SJCRH30 (cell line): ENCODE measurements at regions not wholly inside any gene's neighbourhood (a gene's known extent, or its start where the extent isn't known, plus 50 kb on each side); places are given as distances from the start of the nearest gene placed in this dataset.
A peak's percentile ranks its signal among the peaks of the same experiment; 100 is the strongest.
"Not testable (repeated sequence)": the region's sequence is repeated elsewhere in the genome, so short reads cannot be mapped to it uniquely, and the experiment has no call there.

Experiments used
- DNase-seq, 2 experiments: peaks; one replicate each; pipeline ENCODE4 v3.0.0-alpha.2; 2015 to 2020
- H3K27ac ChIP-seq: fragments of 250-450 bp; sonication (Bioruptor Pico); 2 replicates; pipeline ENCODE4 v1.5.1; 2020; ENCODE audit warnings: mild to moderate bottlenecking, moderate library complexity
- H3K27me3 ChIP-seq: fragments of 250-450 bp; sonication (Bioruptor Pico); 2 replicates; pipeline ENCODE4 v1.5.1; 2020; ENCODE audit warnings: mild to moderate bottlenecking, moderate library complexity
- H3K36me3 ChIP-seq: fragments of 250-450 bp; sonication (Bioruptor Pico); 2 replicates; pipeline ENCODE4 v1.5.1; 2020; ENCODE audit warnings: mild to moderate bottlenecking, moderate library complexity
- H3K4me1 ChIP-seq: fragments of 250-450 bp; sonication (Bioruptor Pico); 2 replicates; pipeline ENCODE4 v1.5.1; 2020; ENCODE audit warnings: mild to moderate bottlenecking, moderate library complexity
- H3K4me3 ChIP-seq: fragments of 250-450 bp; sonication (Bioruptor Pico); 2 replicates; pipeline ENCODE4 v1.5.1; 2020; ENCODE audit warnings: mild to moderate bottlenecking, moderate library complexity
- H3K9me3 ChIP-seq: fragments of 250-450 bp; sonication (Bioruptor Pico); replicated peaks from 2 replicates; pipeline ENCODE4 v1.5.1; 2020; ENCODE audit warnings: mild to moderate bottlenecking, moderate library complexity

GRCh38 chr1:25171013-25171412 is 61.3 kb downstream of the SYF2 start:
- not testable (repeated sequence) for H3K27ac ChIP-seq, H3K36me3 ChIP-seq, H3K9me3 ChIP-seq, DNase-seq, H3K4me3 ChIP-seq
- H3K27me3 ChIP-seq = peaks cover 25% of the 10 kb centered on the region
- H3K4me1 ChIP-seq = peaks cover 12% of the 10 kb centered on the region; the same call in 1 of the 2 replicates

DNA sequence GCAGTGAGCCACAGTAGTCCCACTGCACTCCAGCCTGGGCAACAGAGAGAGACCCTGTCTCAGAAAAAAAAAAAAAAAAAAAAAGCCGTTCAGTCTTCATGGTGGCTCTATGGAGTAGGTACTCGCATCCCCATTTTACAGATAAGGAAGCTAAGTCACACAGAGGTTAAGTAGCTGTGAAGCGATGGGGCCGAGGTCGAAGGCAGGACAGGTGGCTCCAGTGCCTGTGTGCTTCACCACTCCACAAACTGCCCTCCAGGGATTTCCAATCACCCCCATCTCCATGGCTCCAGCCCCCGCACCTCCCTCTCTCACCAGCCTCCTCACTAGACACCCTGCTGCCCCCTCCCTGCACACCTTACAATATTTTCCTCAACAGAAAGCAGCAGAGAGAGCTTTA is 61.9 kb downstream of the SYF2 start:
- Histone ChIP-seq H3K27me3 (peaks cover 27% of the 10 kb centered on the region), H3K36me3 (no peaks in the 10 kb centered on the region), H3K9me3 (no peaks in the 10 kb centered on the region), H3K4me3 (no peak overlapping the region), H3K4me1 (peaks cover 12% of the 10 kb centered on the region; the same call in 1 of the 2 replicates), H3K27ac (no peak overlapping the region)
- DNase-seq = no peak

DNA sequence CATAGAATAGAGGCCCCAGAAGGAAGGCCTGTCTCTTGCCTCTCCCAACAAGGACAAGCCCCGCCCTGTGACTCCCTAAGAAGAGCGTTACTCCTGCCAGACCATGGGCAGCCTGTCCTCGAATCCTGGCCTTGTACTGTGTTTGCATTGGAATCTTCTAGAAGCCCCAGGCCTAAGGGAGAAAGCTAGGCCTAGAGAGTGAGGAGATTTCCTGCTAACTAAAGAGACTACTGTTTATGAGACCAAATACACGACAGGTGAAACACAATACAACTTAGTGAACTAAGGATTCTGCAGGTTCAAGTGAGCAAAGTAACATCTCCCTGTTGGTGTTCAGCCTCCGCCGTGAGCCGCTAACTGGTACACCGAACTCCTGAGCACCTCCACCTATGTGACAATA is 62.7 kb downstream of the SYF2 start:
- no peak for DNase-seq

DNA sequence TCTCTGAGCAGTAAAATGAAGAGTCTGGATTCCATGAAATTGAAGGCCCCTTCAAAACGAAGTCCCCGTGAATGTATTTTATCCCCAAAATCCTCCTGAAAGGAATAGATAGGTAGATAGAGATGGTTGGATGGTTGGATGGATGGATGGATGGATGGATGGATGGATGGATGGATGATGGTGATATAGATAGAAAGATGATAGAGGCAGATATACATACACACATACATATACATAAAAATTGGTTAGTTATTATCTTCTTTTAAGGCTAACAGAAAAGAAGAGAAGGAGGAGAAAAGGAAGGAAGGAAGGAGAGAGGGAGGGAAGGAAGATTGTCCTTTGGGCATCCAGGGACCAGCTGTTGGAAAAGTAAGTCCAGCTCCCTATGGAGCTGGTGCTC is 63.1 kb downstream of the SYF2 start:
- no peaks in the 10 kb centered on the region for H3K36me3 ChIP-seq
- H3K4me1 ChIP-seq = peaks cover 12% of the 10 kb centered on the region; the same call in 1 of the 2 replicates
- H3K9me3 ChIP-seq = no peaks in the 10 kb centered on the region
- peaks cover 27% of the 10 kb centered on the region for H3K27me3 ChIP-seq
- no peak for DNase-seq
- no peak overlapping the region for H3K4me3 ChIP-seq
- no peak overlapping the region for H3K27ac ChIP-seq

More for the DNA sequence above, 62.7 kb downstream of the SYF2 start:
- Histone ChIP-seq H3K9me3 (no peaks in the 10 kb centered on the region), H3K27me3 (peaks cover 27% of the 10 kb centered on the region), H3K27ac (no peak overlapping the region), H3K4me3 (no peak overlapping the region), H3K36me3 (no peaks in the 10 kb centered on the region), H3K4me1 (peaks cover 12% of the 10 kb centered on the region; the same call in 1 of the 2 replicates)

- Histone ChIP-seq H3K4me3 (no peak overlapping the region), H3K9me3 (no peaks in the 10 kb centered on the region), H3K27ac (no peak overlapping the region), H3K36me3 (no peaks in the 10 kb centered on the region), H3K4me1 (peaks cover 12% of the 10 kb centered on the region; the same call in 1 of the 2 replicates), H3K27me3 (peaks cover 27% of the 10 kb centered on the region)
- no peak for DNase-seq
Measured at GRCh38 chr1:25168193-25169071, 63.9 kb downstream of the SYF2 start.

- DNase-seq = peak; percentile 82 to 88
- no peaks in the 10 kb centered on the region for H3K36me3 ChIP-seq
- peaks cover 12% of the 10 kb centered on the region; the same call in 1 of the 2 replicates for H3K4me1 ChIP-seq
- H3K9me3 ChIP-seq = no peaks in the 10 kb centered on the region
- H3K27ac ChIP-seq = no peak overlapping the region
- no peak overlapping the region for H3K4me3 ChIP-seq
- H3K27me3 ChIP-seq = peaks cover 27% of the 10 kb centered on the region
Measured at GRCh38 chr1:25167269-25168192, 64.8 kb downstream of the SYF2 start.

DNA sequence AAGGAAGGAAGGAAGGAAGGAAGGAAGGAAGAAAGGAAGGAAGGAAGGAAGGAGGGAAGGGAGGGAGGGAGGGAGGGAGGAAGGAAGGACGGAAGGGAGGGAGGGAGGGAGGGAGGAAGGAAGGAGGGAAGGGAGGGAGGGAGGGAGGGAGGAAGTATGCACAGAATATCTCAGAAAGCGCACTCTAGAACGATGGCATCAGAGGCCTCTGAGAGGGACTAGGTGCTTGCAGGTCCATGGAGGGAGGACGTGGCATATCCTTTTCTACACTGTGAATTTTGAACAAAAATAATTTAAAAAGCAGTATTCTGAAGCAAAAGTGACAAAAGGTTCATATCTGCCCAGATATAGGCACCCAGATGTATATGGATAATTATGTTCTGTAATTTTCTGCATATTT is 65.5 kb downstream of the SYF2 start:
- Histone ChIP-seq H3K4me3 (no peak overlapping the region), H3K9me3 (no peaks in the 10 kb centered on the region), H3K36me3 (no peaks in the 10 kb centered on the region), H3K4me1 (peaks cover 12% of the 10 kb centered on the region; the same call in 1 of the 2 replicates), H3K27me3 (peaks cover 27% of the 10 kb centered on the region), H3K27ac (no peak overlapping the region)
- no peak for DNase-seq

GRCh38 chr1:25163986-25164385 is 68.3 kb downstream of the SYF2 start:
- no peak for DNase-seq
- H3K27ac ChIP-seq = no peak overlapping the region
- no peak overlapping the region for H3K4me3 ChIP-seq
- H3K27me3 ChIP-seq = peaks cover 15% of the 10 kb centered on the region
- H3K9me3 ChIP-seq = no peaks in the 10 kb centered on the region
- no peaks in the 10 kb centered on the region for H3K36me3 ChIP-seq
- peaks cover 12% of the 10 kb centered on the region; the same call in 1 of the 2 replicates for H3K4me1 ChIP-seq

- Histone ChIP-seq H3K9me3 (0 out of 2 replicates have a peak, but pooled peaks cover 6% of the 10 kb centered on the region), H3K27me3 (0 out of 2 replicates have a peak, but pooled peaks cover 2% of the 10 kb centered on the region), H3K27ac (no peak overlapping the region), H3K4me1 (0 out of 2 replicates have a peak, but pooled peaks cover under 1% of the 10 kb centered on the region), H3K36me3 (no peaks in the 10 kb centered on the region), H3K4me3 (no peak overlapping the region)
- DNase-seq = no peak
Measured at GRCh38 chr1:25161981-25162380, 70.3 kb downstream of the SYF2 start.

DNA sequence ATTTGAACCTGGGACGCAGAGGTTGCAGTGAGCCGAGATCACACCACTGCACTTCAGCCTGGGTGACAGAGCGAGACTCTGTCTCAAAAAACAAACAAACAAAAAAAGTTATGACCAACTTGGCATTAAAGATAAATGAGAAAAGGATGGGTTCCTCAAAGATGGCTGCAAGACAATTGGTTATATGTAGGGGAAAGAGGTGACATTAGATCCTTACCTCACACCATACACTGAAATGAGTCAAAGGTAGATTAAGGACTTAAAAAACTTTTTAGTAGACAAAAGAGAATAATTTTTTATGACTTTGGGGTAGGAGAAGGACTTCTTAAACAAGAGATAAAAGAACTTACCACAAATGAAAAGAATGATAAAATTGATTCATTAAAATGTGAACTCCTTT is 74.5 kb downstream of the SYF2 start:
- H3K36me3 ChIP-seq = no peaks in the 10 kb centered on the region
- no peak overlapping the region for H3K27ac ChIP-seq
- H3K4me3 ChIP-seq = no peak overlapping the region
- H3K27me3 ChIP-seq = peaks cover 10% of the 10 kb centered on the region; the same call in 1 of the 2 replicates
- 0 out of 2 replicates have a peak, but pooled peaks cover 6% of the 10 kb centered on the region for H3K9me3 ChIP-seq
- DNase-seq = no peak
- no peaks in the 10 kb centered on the region for H3K4me1 ChIP-seq

DNA sequence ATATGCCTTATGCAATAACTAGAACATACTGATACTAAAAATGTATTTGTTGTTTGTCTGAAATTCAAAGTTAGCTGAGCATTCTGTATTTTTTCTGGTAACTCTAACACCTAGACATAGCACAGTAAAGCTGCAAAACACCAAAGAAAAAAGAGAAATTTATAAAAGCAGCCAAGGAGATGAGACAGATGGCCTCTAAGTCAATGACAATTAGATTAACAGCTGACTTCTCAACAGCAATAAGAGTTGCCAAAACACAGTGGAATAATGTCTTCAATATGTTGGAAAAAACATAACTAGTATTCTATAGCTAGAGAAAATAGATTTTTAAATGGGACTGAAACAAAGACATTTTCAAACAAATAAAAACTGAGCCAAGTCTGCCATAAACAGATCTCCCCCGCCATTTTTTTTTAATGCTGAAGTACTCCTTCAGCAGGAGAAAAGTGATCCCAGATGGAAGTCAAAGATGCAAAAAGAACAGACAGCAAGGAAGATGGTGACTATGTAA is 81.3 kb downstream of the SYF2 start:
- no peak overlapping the region for H3K27ac ChIP-seq
- H3K27me3 ChIP-seq = peaks cover 18% of the 10 kb centered on the region; the same call in 1 of the 2 replicates
- no peaks in the 10 kb centered on the region for H3K4me1 ChIP-seq
- no peak overlapping the region for H3K4me3 ChIP-seq
- no peaks in the 10 kb centered on the region for H3K9me3 ChIP-seq
- H3K36me3 ChIP-seq = no peaks in the 10 kb centered on the region
- DNase-seq = no peak

- Histone ChIP-seq H3K9me3 (no peaks in the 10 kb centered on the region), H3K27ac (no peak overlapping the region), H3K27me3 (peaks cover 13% of the 10 kb centered on the region; the same call in 1 of the 2 replicates), H3K4me3 (no peak overlapping the region), H3K36me3 (no peaks in the 10 kb centered on the region), H3K4me1 (no peaks in the 10 kb centered on the region)
- DNase-seq = peak in 1 of 2 experiments; percentile 25
Measured at GRCh38 chr1:25148673-25149300, 83.5 kb downstream of the SYF2 start.

- no peak for DNase-seq
- H3K27me3 ChIP-seq = peaks cover 16% of the 10 kb centered on the region; the same call in 1 of the 2 replicates
- H3K4me1 ChIP-seq = no peaks in the 10 kb centered on the region
- H3K36me3 ChIP-seq = no peaks in the 10 kb centered on the region
- H3K27ac ChIP-seq = no peak overlapping the region
- H3K9me3 ChIP-seq = no peaks in the 10 kb centered on the region
- H3K4me3 ChIP-seq = no peak overlapping the region
Measured at GRCh38 chr1:25146451-25146855, 85.8 kb downstream of the SYF2 start.

DNA sequence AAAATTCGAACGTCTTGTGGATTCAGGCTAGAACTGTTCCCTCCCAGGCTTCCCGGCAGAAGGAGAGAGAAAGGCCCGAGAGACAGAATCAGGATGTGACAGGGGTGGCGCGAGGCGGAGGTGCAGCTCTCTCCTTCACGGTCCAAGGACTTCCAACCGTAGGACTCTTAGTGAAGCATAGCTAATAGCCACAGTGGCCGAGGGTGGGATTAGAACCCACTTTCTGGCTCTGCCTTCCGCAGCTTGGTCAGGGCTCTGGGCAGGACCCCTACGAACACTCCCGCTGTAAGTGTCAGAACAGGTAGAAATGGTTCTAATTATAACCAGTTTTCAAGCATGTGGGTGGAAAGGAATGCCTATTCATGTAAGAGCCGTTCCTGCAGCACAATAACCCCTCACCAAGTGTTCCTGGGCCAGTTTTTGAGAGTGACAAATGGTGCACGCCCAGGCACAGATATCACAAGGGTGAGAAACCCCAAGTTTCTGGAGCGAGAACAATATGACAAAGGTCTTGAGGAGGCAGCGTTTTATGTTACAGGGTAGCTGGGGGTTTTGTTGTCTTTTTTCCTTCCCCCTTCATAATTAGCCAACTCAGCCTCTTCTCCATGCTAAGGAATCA is 86.4 kb downstream of the SYF2 start:
- no peaks in the 10 kb centered on the region for H3K4me1 ChIP-seq
- no peaks in the 10 kb centered on the region for H3K9me3 ChIP-seq
- no peak overlapping the region for H3K27ac ChIP-seq
- no peaks in the 10 kb centered on the region for H3K36me3 ChIP-seq
- peaks cover 15% of the 10 kb centered on the region; the same call in 1 of the 2 replicates for H3K27me3 ChIP-seq
- H3K4me3 ChIP-seq = no peak overlapping the region
- DNase-seq = no peak
